Breast epithelium (tissue), 3 donors: ENCODE measurements at regions not wholly inside any gene's neighbourhood (a gene's known extent, or its start where the extent isn't known, plus 50 kb on each side); places are given as distances from the start of the nearest gene placed in this dataset.
"Not testable (repeated sequence)": the region's sequence is repeated elsewhere in the genome, so short reads cannot be mapped to it uniquely, and the experiment has no call there.

ENCODE experiments used
- POLR2AphosphoS5 ChIP-seq, 3 donors: sonication (generic); formaldehyde crosslinking; IDR thresholded peaks; one replicate each; pipeline ENCODE4 v1.6.1; 2017; ENCODE audit warnings: antibody characterized with exemption in 3 of 3
- TF ChIP-seq, protein P1 (sequence below), 3 donors: fragments of 450-650 bp; IDR thresholded peaks; one replicate each; pipeline ENCODE4 v1.5.1; 2016 to 2017; ENCODE audit warnings: antibody characterized with exemption in 3 of 3, mild to moderate bottlenecking in 3 of 3, moderate library complexity in 3 of 3

- TF ChIP-seq, protein P1, sequence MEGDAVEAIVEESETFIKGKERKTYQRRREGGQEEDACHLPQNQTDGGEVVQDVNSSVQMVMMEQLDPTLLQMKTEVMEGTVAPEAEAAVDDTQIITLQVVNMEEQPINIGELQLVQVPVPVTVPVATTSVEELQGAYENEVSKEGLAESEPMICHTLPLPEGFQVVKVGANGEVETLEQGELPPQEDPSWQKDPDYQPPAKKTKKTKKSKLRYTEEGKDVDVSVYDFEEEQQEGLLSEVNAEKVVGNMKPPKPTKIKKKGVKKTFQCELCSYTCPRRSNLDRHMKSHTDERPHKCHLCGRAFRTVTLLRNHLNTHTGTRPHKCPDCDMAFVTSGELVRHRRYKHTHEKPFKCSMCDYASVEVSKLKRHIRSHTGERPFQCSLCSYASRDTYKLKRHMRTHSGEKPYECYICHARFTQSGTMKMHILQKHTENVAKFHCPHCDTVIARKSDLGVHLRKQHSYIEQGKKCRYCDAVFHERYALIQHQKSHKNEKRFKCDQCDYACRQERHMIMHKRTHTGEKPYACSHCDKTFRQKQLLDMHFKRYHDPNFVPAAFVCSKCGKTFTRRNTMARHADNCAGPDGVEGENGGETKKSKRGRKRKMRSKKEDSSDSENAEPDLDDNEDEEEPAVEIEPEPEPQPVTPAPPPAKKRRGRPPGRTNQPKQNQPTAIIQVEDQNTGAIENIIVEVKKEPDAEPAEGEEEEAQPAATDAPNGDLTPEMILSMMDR (IDR thresholded peaks at IDR 0.05) = not testable (repeated sequence)
- not testable (repeated sequence) for TF ChIP-seq POLR2AphosphoS5 (IDR thresholded peaks at IDR 0.05)
Measured at GRCh38 chr11:39311888-39312287, 2147.6 kb downstream of the LRRC4C start.
